ENCODE measurements at regions not wholly inside any gene's neighbourhood (a gene's known extent, or its start where the extent isn't known, plus 50 kb on each side); places are given as distances from the start of the nearest gene placed in this dataset.

- H3K9ac ChIP-seq (ENCODE audit: low read length in 5 of 5) = no peak overlapping the region
- no peak overlapping the region for H3K27ac ChIP-seq (ENCODE audit: low read depth, low read length)
- no peak overlapping the region for H3K4me3 ChIP-seq (ENCODE audit: low read depth in 1 of 5, low read length in 5 of 5)
- no peaks in the 10 kb centered on the region for H3K27me3 ChIP-seq (ENCODE audit: control insufficient read depth in 5 of 5, insufficient read depth in 4 of 5, low read length in 5 of 5)
- H3K4me1 ChIP-seq (ENCODE audit: control insufficient read depth in 5 of 5, insufficient read depth in 5 of 5, low read length in 5 of 5) = no peaks in the 10 kb centered on the region
- H3K36me3 ChIP-seq (ENCODE audit: control insufficient read depth in 5 of 5, insufficient read depth in 5 of 5, low read length in 5 of 5) = no peaks in the 10 kb centered on the region
- H3K9me3 ChIP-seq (ENCODE audit: control insufficient read depth in 5 of 5, low read length in 5 of 5) = no peaks in the 10 kb centered on the region
Measured at GRCh38 chr6:82767447-82767846, 298.2 kb downstream of the UBE3D start.

GRCh38 chr6:82772851-82773717 lies 292.6 kb downstream of the UBE3D start:
- Histone ChIP-seq H3K36me3 (ENCODE audit: control insufficient read depth in 5 of 5, insufficient read depth in 5 of 5, low read length in 5 of 5) (no peaks in the 10 kb centered on the region), H3K27ac (ENCODE audit: low read depth, low read length) (no peak overlapping the region), H3K9ac (ENCODE audit: low read length in 5 of 5) (no peak overlapping the region), H3K4me1 (ENCODE audit: control insufficient read depth in 5 of 5, insufficient read depth in 5 of 5, low read length in 5 of 5) (no peaks in the 10 kb centered on the region), H3K4me3 (ENCODE audit: low read depth in 1 of 5, low read length in 5 of 5) (no peak overlapping the region), H3K27me3 (ENCODE audit: control insufficient read depth in 5 of 5, insufficient read depth in 4 of 5, low read length in 5 of 5) (no peaks in the 10 kb centered on the region), H3K9me3 (ENCODE audit: control insufficient read depth in 5 of 5, low read length in 5 of 5) (no peaks in the 10 kb centered on the region)

DNA sequence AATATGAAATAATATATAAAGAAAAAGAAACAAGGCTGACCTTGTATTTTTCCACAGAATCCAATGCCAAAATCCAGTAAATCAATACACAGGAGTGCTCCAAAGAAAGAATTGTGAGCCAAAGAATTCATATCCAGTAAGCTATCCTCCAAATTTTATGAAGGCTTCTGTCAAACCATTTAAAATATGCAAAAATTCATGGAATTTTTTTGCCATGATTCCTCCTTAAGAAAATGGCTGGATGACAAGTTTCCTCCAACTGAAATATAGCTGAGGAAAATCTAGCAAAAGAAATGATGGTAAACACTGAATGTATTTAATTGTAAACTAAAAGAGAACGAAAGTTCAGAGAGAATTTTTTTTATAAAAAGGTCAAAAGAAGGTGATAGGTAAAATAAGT lies 290.3 kb downstream of the UBE3D start:
- no peak overlapping the region for H3K4me3 ChIP-seq (ENCODE audit: low read depth in 1 of 5, low read length in 5 of 5)
- no peak overlapping the region for H3K9ac ChIP-seq (ENCODE audit: low read length in 5 of 5)
- no peaks in the 10 kb centered on the region for H3K4me1 ChIP-seq (ENCODE audit: control insufficient read depth in 5 of 5, insufficient read depth in 5 of 5, low read length in 5 of 5)
- H3K27ac ChIP-seq (ENCODE audit: low read depth, low read length) = no peak overlapping the region
- H3K9me3 ChIP-seq (ENCODE audit: control insufficient read depth in 5 of 5, low read length in 5 of 5) = no peaks in the 10 kb centered on the region
- H3K27me3 ChIP-seq (ENCODE audit: control insufficient read depth in 5 of 5, insufficient read depth in 4 of 5, low read length in 5 of 5) = no peaks in the 10 kb centered on the region
- H3K36me3 ChIP-seq (ENCODE audit: control insufficient read depth in 5 of 5, insufficient read depth in 5 of 5, low read length in 5 of 5) = no peaks in the 10 kb centered on the region

DNA sequence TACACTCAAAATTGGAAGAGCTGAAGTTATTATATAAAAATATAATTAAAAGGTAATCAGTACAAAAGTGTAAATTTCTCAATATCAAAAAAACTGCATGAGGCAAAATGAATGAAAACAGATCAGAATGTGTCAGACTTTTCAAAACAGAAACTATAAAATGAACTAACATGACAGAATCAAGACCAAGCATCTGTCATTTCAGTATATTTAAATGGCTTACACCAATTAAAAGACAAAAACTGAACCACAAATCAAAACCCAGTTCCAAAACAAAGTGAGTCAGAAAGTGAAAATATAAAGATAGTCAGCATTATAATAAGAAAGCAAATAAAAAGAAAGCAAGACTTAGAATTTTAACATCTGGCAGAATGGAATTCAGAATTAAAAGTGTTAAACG lies 289.7 kb downstream of the UBE3D start:
- H3K36me3 ChIP-seq (ENCODE audit: control insufficient read depth in 5 of 5, insufficient read depth in 5 of 5, low read length in 5 of 5) = no peaks in the 10 kb centered on the region
- H3K4me1 ChIP-seq (ENCODE audit: control insufficient read depth in 5 of 5, insufficient read depth in 5 of 5, low read length in 5 of 5) = no peaks in the 10 kb centered on the region
- no peaks in the 10 kb centered on the region for H3K9me3 ChIP-seq (ENCODE audit: control insufficient read depth in 5 of 5, low read length in 5 of 5)
- H3K4me3 ChIP-seq (ENCODE audit: low read depth in 1 of 5, low read length in 5 of 5) = no peak overlapping the region
- H3K27ac ChIP-seq (ENCODE audit: low read depth, low read length) = no peak overlapping the region
- no peaks in the 10 kb centered on the region for H3K27me3 ChIP-seq (ENCODE audit: control insufficient read depth in 5 of 5, insufficient read depth in 4 of 5, low read length in 5 of 5)
- no peak overlapping the region for H3K9ac ChIP-seq (ENCODE audit: low read length in 5 of 5)

GRCh38 chr6:82779041-82779440 lies 286.6 kb downstream of the UBE3D start:
- Histone ChIP-seq H3K4me1 (ENCODE audit: control insufficient read depth in 5 of 5, insufficient read depth in 5 of 5, low read length in 5 of 5) (no peaks in the 10 kb centered on the region), H3K9me3 (ENCODE audit: control insufficient read depth in 5 of 5, low read length in 5 of 5) (no peaks in the 10 kb centered on the region), H3K27me3 (ENCODE audit: control insufficient read depth in 5 of 5, insufficient read depth in 4 of 5, low read length in 5 of 5) (no peaks in the 10 kb centered on the region), H3K9ac (ENCODE audit: low read length in 5 of 5) (no peak overlapping the region), H3K4me3 (ENCODE audit: low read depth in 1 of 5, low read length in 5 of 5) (no peak overlapping the region), H3K27ac (ENCODE audit: low read depth, low read length) (no peak overlapping the region), H3K36me3 (ENCODE audit: control insufficient read depth in 5 of 5, insufficient read depth in 5 of 5, low read length in 5 of 5) (no peaks in the 10 kb centered on the region)

- H3K9me3 ChIP-seq (ENCODE audit: control insufficient read depth in 5 of 5, low read length in 5 of 5) = no peaks in the 10 kb centered on the region
- H3K27me3 ChIP-seq (ENCODE audit: control insufficient read depth in 5 of 5, insufficient read depth in 4 of 5, low read length in 5 of 5) = no peaks in the 10 kb centered on the region
- H3K4me1 ChIP-seq (ENCODE audit: control insufficient read depth in 5 of 5, insufficient read depth in 5 of 5, low read length in 5 of 5) = no peaks in the 10 kb centered on the region
- H3K36me3 ChIP-seq (ENCODE audit: control insufficient read depth in 5 of 5, insufficient read depth in 5 of 5, low read length in 5 of 5) = no peaks in the 10 kb centered on the region
- H3K27ac ChIP-seq (ENCODE audit: low read depth, low read length) = no peak overlapping the region
- H3K4me3 ChIP-seq (ENCODE audit: low read depth in 1 of 5, low read length in 5 of 5) = no peak overlapping the region
- H3K9ac ChIP-seq (ENCODE audit: low read length in 5 of 5) = no peak overlapping the region
Measured at GRCh38 chr6:82780334-82780733, 285.3 kb downstream of the UBE3D start.

DNA sequence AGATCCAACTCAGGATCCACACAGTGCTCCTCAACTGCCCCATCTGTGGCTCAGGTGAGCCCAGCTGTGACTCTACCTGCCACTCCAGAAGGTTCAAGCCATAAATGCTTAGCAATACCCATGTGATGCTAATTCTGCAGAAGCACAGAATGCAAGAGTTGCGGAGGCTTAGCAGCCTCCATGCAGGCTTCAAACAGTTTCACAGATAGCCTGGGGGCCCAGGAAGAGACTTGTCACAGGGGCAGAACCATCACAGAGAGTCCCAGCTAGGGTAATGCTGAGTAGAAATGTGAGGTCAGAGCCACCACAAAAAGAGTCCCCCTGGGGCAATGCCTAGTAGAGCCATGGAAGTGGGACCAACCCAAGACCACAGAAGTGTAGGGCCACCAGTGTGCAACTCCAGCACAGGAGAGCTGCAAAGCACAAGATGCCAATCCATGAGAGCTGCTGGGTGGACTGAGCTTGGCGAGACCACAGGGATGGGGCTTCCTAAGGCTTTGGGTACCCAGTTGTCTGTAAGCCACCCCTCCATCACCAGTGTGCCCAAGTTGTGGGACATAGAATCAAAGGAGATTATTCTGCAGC lies 283.9 kb downstream of the UBE3D start:
- Histone ChIP-seq H3K4me3 (ENCODE audit: low read depth in 1 of 5, low read length in 5 of 5) (no peak overlapping the region), H3K4me1 (ENCODE audit: control insufficient read depth in 5 of 5, insufficient read depth in 5 of 5, low read length in 5 of 5) (no peaks in the 10 kb centered on the region), H3K27ac (ENCODE audit: low read depth, low read length) (no peak overlapping the region), H3K9me3 (ENCODE audit: control insufficient read depth in 5 of 5, low read length in 5 of 5) (no peaks in the 10 kb centered on the region), H3K9ac (ENCODE audit: low read length in 5 of 5) (no peak overlapping the region), H3K27me3 (ENCODE audit: control insufficient read depth in 5 of 5, insufficient read depth in 4 of 5, low read length in 5 of 5) (no peaks in the 10 kb centered on the region), H3K36me3 (ENCODE audit: control insufficient read depth in 5 of 5, insufficient read depth in 5 of 5, low read length in 5 of 5) (no peaks in the 10 kb centered on the region)

DNA sequence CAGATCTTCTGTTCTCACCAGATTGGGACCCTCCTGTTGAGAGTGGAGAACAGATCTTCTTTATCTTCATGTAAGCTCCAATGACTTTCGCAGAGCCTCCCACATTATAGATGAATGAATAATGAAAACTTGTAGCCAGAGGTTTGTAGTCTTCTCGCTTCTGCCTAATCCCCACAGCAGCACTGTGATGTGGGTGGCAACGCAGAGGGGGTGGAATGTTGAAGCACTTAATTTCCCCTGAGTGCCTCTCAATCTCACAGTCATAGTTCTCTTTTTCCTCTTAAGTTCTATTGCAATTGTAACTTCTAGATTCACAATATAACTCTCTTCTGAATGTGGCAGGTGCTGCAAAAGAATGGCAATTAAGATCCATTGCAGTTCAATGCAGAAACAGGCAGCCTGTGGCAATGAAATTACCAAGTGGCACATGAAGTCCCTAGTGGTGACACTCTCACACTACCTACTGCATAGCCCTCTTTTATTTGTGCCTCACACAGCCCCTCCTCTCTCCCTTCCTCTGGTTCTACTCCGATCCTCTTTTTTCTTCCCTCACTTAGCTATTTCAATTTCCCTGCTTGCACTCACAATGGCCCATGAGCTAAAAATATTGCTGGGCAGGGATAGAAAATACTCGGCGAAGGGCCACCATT lies 281.9 kb downstream of the UBE3D start:
- Histone ChIP-seq H3K9me3 (ENCODE audit: control insufficient read depth in 5 of 5, low read length in 5 of 5) (peaks cover 0 to 2% (median 0%) of the 10 kb centered on the region in 5 donors), H3K36me3 (ENCODE audit: control insufficient read depth in 5 of 5, insufficient read depth in 5 of 5, low read length in 5 of 5) (no peaks in the 10 kb centered on the region), H3K27me3 (ENCODE audit: control insufficient read depth in 5 of 5, insufficient read depth in 4 of 5, low read length in 5 of 5) (no peaks in the 10 kb centered on the region), H3K9ac (ENCODE audit: low read length in 5 of 5) (no peak overlapping the region), H3K4me1 (ENCODE audit: control insufficient read depth in 5 of 5, insufficient read depth in 5 of 5, low read length in 5 of 5) (no peaks in the 10 kb centered on the region), H3K4me3 (ENCODE audit: low read depth in 1 of 5, low read length in 5 of 5) (no peak overlapping the region), H3K27ac (ENCODE audit: low read depth, low read length) (no peak overlapping the region)

DNA sequence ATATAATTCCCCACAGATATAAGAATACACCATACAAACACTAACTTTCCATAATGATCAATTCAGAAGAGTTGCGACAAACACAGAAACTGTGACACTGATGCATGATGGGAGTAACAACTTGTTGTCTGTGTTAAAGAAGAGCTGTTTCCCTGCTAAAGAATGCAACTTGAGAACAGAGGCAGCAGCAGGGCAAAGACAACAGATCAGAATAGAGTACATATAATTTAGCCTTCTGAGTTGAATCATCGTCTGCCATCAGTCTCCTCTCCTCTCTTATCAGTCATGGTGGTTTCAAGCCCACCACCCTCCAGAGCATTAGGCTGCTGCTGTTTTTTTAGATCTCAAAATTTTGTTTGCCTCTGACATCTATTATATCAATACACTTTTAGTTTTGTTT lies 280.4 kb downstream of the UBE3D start:
- no peak overlapping the region for H3K27ac ChIP-seq (ENCODE audit: low read depth, low read length)

GRCh38 chr6:82786248-82786647 lies 279.4 kb downstream of the UBE3D start:
- Histone ChIP-seq H3K4me3 (ENCODE audit: low read depth in 1 of 5, low read length in 5 of 5) (no peak overlapping the region), H3K27me3 (ENCODE audit: control insufficient read depth in 5 of 5, insufficient read depth in 4 of 5, low read length in 5 of 5) (no peaks in the 10 kb centered on the region), H3K9me3 (ENCODE audit: control insufficient read depth in 5 of 5, low read length in 5 of 5) (peaks cover 0 to 10% (median 5%) of the 10 kb centered on the region in 5 donors), H3K36me3 (ENCODE audit: control insufficient read depth in 5 of 5, insufficient read depth in 5 of 5, low read length in 5 of 5) (no peaks in the 10 kb centered on the region), H3K4me1 (ENCODE audit: control insufficient read depth in 5 of 5, insufficient read depth in 5 of 5, low read length in 5 of 5) (no peaks in the 10 kb centered on the region), H3K27ac (ENCODE audit: low read depth, low read length) (no peak overlapping the region), H3K9ac (ENCODE audit: low read length in 5 of 5) (no peak overlapping the region)

More for the DNA sequence above, 280.4 kb downstream of the UBE3D start:
- Histone ChIP-seq H3K4me1 (ENCODE audit: control insufficient read depth in 5 of 5, insufficient read depth in 5 of 5, low read length in 5 of 5) (no peaks in the 10 kb centered on the region), H3K36me3 (ENCODE audit: control insufficient read depth in 5 of 5, insufficient read depth in 5 of 5, low read length in 5 of 5) (no peaks in the 10 kb centered on the region), H3K4me3 (ENCODE audit: low read depth in 1 of 5, low read length in 5 of 5) (no peak overlapping the region), H3K9me3 (ENCODE audit: control insufficient read depth in 5 of 5, low read length in 5 of 5) (peaks cover 0 to 10% (median 5%) of the 10 kb centered on the region in 5 donors), H3K27me3 (ENCODE audit: control insufficient read depth in 5 of 5, insufficient read depth in 4 of 5, low read length in 5 of 5) (no peaks in the 10 kb centered on the region), H3K9ac (ENCODE audit: low read length in 5 of 5) (no peak overlapping the region)

All from subcutaneous abdominal adipose tissue (tissue), 5 donors.